ENCODE measurements at regions not wholly inside any gene's neighbourhood (a gene's known extent, or its start where the extent isn't known, plus 50 kb on each side); places are given as distances from the start of the nearest gene placed in this dataset.
"Not testable (repeated sequence)": the region's sequence is repeated elsewhere in the genome, so short reads cannot be mapped to it uniquely, and the experiment has no call there.

- DNase-seq = not testable (repeated sequence)
Observed at GRCh38 chr5:102154791-102155605, 141.1 kb downstream of the SLCO4C1 start.

- no peak for DNase-seq
Observed at GRCh38 chr5:102154291-102154690, 141.8 kb downstream of the SLCO4C1 start.

- no peak for DNase-seq
Observed at GRCh38 chr5:102153003-102153759, 142.9 kb downstream of the SLCO4C1 start.

DNA sequence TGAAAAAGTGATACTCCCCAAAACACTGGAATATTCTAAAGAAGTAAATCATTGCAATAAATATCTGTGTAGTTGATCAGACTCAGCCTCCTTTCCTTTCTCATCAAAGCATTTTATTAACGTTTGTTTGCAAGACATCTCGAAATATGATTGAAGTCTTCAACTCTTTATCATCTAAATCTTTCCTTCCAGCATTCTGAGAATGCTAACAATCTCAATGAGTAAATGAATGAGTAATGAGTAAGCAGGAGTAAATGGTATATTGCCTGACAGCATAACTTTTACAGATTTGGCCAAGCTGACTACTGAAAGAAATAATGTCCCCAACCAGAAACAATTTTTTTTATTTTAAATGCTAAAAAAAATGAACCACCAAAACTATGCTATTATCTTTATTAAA, 157.1 kb downstream of the SLCO4C1 start:
- no peak for DNase-seq

DNA sequence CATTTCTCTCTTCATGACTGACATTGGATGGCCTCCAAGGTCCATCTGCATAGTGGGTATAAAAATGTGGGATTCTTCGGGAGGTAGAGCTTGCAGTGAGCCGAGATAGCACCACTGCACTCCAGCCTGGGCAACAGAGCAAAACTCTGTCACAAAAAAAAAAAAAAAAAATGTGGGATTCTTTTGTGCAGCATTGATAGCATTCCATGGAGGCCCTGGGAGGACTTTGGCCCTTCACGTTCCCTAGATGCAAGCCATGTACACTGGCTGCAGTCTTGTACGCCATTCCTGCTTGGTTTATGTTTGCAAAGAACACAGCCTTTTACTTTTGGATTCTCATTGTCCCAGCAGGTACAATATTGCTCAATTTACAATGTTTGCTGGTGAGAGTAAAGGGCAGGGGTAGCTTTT, 157.8 kb downstream of the SLCO4C1 start:
- DNase-seq = no peak

GRCh38 chr5:102130890-102131289, 165.2 kb downstream of the SLCO4C1 start:
- no peak for DNase-seq

- DNase-seq = no peak
Observed at GRCh38 chr5:102130386-102130785, 165.7 kb downstream of the SLCO4C1 start.

GRCh38 chr5:102119252-102119651, 176.8 kb downstream of the SLCO4C1 start:
- DNase-seq = no peak

- no peak for DNase-seq
Observed at GRCh38 chr5:102115736-102116135, 180.3 kb downstream of the SLCO4C1 start.

DNA sequence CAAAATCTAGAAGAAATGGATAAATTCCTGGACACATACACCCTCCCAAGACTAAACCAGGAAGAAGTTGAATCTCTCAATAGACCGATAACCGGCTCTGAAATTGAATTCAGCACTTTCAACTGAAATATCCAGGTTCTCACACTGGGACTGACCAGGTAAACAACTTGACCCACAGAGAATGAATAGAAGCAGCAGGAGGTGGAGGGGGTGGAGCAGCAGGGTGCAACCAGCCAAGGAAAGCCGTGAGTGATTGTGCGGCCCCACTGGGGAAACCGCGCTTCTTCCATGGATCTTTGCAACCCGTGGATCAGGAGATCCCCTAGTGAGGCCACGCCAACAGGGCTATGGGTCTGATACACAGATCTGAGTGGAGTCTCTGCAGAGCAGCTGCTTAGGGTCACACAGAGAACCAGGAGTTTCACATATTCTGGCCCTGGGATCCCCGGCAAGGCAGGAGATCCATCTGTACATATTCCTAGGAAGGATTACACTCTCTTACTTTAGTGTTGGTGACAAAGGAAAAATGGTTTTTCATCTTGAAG, 181.5 kb downstream of the SLCO4C1 start:
- no peak for DNase-seq

- DNase-seq = no peak
Observed at GRCh38 chr5:102107865-102108264, 188.2 kb downstream of the SLCO4C1 start.

DNA sequence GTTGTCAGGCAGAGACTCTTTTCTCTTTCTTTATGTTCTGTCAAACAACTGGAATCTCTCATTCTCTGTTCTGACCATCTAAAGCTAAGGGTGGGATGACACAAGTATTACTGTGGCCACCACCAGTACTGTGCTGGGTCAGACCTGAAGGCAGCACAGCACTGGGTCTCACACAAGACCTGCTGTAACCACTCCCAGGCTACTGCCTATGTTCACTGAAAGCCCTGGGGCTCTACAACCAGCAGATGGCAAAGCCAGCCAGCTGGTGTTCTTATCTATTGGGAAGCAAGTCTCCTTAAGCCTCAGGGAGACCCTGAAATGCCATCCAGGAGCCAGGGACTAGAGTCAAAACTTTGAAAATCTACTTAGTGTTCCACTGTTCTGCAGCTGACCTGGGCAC, 189.5 kb downstream of the SLCO4C1 start:
- no peak for DNase-seq

DNA sequence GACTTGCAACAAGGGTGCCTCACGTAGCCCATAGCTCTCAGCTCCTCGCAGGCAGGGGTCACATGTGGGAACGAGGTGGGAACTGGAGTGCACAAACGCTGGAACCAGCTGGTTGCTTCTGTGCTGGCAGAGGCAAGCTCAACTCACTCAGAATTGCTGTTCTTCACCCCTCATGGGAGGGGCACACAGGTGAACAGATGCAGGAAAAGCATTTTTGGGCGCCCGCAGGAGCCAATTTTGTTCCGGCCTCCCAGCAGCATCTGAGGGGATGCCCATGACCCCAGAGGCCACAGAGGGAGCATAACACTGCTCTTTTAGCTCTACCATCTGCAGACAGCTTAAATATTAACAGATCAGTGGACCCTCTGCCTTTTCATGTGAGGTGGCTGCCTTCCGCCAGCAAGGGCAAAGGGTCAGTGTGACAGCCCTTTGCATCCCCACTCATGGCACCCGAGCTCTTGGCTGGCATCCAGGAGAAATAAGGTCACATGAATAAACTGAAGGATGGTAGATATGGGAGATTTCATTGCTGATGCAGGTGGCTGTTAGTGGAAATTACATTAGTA, 196.2 kb downstream of the SLCO4C1 start:
- DNase-seq = no peak

DNA sequence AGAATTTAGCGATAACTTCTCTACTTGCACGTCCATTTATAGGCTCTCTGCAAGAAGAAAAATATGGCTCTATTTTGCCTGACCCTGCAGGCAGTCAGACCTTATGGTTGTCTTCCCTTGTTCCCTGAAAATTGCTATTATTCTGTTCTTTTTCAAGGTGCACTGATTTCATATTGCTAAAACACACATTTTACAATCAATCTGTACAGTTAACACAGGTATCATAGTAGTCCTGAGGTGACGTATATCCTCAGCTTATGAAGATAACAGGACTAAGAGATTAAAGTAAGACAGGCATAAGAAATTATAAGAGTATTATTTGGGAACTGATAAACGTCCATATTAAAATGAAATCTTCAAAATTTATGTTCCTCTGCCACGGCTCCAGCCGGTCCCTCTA, 197.0 kb downstream of the SLCO4C1 start:
- not testable (repeated sequence) for DNase-seq

GRCh38 chr5:102098606-102099005, 197.5 kb downstream of the SLCO4C1 start:
- DNase-seq = not testable (repeated sequence)

DNA sequence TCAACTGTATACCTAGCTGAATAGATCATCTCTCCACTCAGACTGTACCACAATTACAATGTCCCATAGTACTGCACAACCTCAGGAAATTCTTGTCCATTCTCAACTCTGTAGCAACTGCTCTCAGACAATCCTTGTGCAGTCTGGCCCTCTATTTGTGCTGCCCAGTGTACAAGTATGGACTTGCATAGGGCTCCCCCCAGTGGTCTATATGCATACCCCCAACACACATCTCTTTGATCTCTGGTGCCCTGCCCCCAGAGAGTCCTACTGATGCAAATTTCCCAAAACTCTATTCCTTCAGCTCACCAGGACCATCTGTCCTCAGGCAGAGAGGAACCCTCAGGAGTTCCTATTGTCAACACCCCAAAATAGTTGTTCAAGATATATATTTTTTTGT, 205.3 kb downstream of the SLCO4C1 start:
- no peak for DNase-seq

DNA sequence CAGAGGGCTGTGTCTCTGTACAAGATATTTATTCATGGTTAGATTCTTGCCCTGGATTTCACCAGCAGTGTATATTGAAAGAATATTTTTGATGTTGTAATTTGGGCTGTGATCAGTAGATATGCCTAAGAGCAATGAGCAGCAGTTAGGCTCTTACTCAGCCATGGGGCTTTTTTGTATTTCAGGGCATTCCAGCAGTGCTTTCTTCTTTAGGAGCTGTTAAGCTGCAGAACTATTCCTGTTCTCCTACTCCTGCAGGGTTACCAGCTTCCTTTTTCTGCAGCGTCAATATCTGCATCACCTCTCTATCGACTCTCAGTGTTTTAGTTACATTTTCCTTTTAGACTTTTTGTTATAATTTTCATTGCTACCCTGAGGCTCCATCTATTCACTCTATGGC, 206.2 kb downstream of the SLCO4C1 start:
- DNase-seq = no peak

DNA sequence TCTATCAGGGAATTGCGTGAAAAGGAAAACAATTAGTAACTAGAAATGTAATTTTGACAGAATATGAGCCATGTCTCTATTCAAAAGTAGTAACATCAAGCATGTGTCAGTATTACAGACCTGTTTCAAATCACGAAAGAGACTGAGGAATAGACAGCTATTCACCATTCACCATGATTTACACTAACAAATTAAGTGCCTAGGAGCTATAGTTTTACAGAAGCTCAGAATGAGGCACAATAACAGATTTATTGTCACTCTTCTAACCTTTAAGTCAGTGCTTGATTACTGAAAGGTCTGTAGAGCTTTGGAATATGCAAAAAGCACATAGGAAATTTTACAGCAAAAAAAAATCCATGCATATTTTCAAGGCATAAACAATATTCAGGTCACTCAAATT, 208.2 kb downstream of the SLCO4C1 start:
- DNase-seq = no peak

DNA sequence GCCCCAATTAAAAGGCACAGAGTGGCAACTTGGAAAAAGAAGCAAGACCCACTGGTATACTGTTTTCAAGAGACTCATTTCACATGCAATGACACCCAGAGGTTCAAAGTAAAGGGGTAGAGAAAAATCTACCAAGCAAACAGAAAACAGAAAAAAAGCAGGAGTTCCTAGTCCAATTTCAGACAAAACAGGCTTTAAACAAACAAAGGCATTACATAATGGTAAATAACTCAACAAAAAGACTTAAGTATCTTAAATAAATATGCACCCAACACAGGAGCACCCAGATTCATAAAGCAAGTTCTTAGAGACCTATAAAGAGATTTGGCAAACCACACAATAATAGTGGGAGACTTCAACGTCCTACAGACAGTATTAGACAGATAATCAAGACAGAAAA, 215.8 kb downstream of the SLCO4C1 start:
- DNase-seq = no peak

DNA sequence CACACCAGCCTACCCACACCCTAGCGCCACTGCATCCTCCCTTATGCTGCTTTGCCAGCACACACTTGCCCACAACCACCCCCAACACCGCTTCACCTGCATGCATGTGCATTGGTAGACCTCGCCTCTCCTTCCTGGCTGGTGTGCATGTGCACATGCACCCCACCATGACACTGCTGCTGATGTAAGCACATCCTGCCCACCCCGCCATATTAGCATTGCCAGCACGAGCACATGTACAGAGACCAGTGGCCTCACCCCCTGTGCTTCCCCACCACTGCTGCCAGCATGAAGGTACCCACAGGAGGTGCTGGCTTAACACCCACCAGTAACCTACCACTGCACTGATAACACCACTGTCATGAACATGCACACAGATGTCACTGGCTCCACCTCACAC, 218.2 kb downstream of the SLCO4C1 start:
- DNase-seq = no peak

- DNase-seq = no peak
Observed at GRCh38 chr5:102069974-102070373, 226.1 kb downstream of the SLCO4C1 start.

DNA sequence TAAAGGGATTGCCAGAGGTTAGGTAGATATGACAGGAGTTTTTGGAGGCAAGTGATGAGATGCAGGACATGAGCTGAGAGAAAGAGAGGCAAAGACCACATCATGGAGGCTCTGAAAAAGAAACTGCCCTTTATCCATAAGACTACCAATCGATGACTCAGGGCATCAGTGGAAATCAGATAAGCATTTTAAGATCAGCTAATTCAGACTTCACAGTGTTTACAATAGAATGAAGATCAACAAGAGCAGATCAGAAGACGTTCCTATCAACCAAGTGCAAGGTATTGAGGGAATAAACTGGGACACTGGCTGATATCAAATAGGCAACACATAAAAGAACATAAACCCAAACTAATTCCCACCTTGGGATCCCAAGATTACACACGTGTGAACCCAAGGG, 227.2 kb downstream of the SLCO4C1 start:
- no peak for DNase-seq

- DNase-seq = no peak
Observed at GRCh38 chr5:102049517-102049916, 246.6 kb downstream of the SLCO4C1 start.

DNA sequence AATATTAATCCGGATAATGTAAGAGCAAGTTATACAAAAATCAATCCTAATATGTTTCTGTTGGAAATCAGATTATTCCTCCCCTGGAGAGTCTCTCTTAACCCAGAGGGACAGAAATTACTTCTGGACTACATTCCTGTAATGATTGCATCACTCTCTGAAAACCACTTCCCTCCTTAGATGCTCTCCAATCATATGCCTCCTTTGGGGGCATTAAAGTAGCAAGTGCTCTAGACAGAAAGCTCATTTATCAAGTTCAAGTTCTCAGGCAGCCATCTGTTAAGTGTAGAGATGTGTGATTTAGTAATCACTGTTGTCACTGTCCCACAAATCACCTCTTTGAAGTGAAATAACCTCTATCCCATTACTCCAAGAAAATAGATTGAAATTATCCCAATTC, 247.1 kb downstream of the SLCO4C1 start:
- DNase-seq = no peak

All from activated effector memory CD4-positive, alpha-beta T cell treated with Interleukin-2 at 50 U/mL for 16 hours (primary cell).